ENCODE measurements at regions not wholly inside any gene's neighbourhood (a gene's known extent, or its start where the extent isn't known, plus 50 kb on each side); places are given as distances from the start of the nearest gene placed in this dataset.

DNA sequence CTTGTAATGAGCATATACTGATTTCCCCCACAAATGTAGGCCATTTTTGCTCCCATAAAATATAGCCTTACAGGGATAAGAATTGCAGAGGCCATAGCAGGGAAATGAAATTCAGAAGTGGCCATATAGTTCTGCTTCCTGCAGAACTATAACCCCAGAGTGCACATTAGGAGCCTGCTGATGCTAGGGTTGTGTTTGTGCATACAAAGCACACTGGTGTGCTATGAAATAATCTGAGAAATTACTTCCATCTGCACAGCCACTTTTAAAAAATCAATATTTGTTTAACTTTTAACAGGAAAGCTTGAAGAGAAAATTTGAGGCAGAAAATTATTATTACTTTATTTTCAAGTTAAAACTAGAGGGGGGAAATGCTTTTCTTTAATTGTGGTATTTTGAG lies 380.3 kb downstream of the MRPS30 start:
- TF ChIP-seq, protein P1, sequence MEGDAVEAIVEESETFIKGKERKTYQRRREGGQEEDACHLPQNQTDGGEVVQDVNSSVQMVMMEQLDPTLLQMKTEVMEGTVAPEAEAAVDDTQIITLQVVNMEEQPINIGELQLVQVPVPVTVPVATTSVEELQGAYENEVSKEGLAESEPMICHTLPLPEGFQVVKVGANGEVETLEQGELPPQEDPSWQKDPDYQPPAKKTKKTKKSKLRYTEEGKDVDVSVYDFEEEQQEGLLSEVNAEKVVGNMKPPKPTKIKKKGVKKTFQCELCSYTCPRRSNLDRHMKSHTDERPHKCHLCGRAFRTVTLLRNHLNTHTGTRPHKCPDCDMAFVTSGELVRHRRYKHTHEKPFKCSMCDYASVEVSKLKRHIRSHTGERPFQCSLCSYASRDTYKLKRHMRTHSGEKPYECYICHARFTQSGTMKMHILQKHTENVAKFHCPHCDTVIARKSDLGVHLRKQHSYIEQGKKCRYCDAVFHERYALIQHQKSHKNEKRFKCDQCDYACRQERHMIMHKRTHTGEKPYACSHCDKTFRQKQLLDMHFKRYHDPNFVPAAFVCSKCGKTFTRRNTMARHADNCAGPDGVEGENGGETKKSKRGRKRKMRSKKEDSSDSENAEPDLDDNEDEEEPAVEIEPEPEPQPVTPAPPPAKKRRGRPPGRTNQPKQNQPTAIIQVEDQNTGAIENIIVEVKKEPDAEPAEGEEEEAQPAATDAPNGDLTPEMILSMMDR (IDR thresholded peaks at IDR 0.05; ENCODE audit: poor library complexity), result no peak
- no peak for TF ChIP-seq EZH2phosphoT487 (IDR thresholded peaks at IDR 0.05; ENCODE audit: low read depth, severe bottlenecking, unreplicated experiment)
- TF ChIP-seq EZH2 (IDR thresholded peaks at IDR 0.05; ENCODE audit: borderline replicate concordance), result no peak
